HEK293 (cell line): ENCODE measurements at regions not wholly inside any gene's neighbourhood (a gene's known extent, or its start where the extent isn't known, plus 50 kb on each side); places are given as distances from the start of the nearest gene placed in this dataset.

Experiments
- SP2 ChIP-seq: fragments of 450-650 bp; formaldehyde crosslinking; IDR thresholded peaks from 2 replicates; pipeline ENCODE4 v1.5.1; 2016; ENCODE audit warnings: missing biosample characterization, missing genetic modification characterization
- SP7 ChIP-seq: fragments of 450-650 bp; formaldehyde crosslinking; IDR thresholded peaks from 2 replicates; pipeline ENCODE4 v1.5.1; 2016; ENCODE audit warnings: missing biosample characterization, missing genetic modification characterization
- ZNF157 ChIP-seq: fragments of 450-650 bp; formaldehyde crosslinking; IDR thresholded peaks from 2 replicates; pipeline ENCODE4 v1.5.1; 2016; ENCODE audit warnings: missing biosample characterization, missing genetic modification characterization
- ZNF184 ChIP-seq: fragments of 450-650 bp; IDR thresholded peaks from 2 replicates; pipeline ENCODE4 v1.5.1; 2018; ENCODE audit warnings: missing biosample characterization, mild to moderate bottlenecking, missing genetic modification characterization
- ZNF354C ChIP-seq: fragments of 450-650 bp; formaldehyde crosslinking; IDR thresholded peaks from 2 replicates; pipeline ENCODE4 v1.5.1; 2016; ENCODE audit warnings: missing biosample characterization, missing genetic modification characterization, low read depth, borderline replicate concordance
- ZSCAN4 ChIP-seq: fragments of 450-650 bp; formaldehyde crosslinking; IDR thresholded peaks from 2 replicates; pipeline ENCODE4 v1.5.1; 2017; ENCODE audit warnings: missing biosample characterization, missing genetic modification characterization
- TF ChIP-seq, protein P1 (sequence below): fragments of 450-650 bp; formaldehyde crosslinking; IDR thresholded peaks from 2 replicates; pipeline ENCODE4 v1.5.1; 2016; ENCODE audit warnings: missing biosample characterization, missing genetic modification characterization

DNA sequence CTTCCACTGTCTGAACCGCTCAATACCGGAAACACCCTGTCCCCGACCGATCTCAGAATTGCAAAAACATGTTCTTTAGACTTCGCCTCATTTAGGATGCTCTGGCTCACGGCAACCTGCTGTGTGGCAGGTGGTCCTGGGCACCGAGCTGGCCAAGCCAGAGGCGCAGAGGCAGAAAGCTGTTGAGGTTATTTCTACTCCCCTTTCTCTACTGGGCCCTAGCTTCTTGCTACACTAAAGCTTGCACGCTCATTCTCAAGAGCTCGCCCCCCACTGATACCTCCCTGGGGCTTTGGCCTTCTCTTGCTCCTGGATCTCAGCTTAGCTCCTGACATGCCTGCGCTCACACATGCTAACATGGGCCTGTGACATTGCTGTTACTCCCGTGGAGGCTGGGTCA is 417.4 kb downstream of the LPIN1 start:
- TF ChIP-seq ZNF184, result no peak
- no peak for TF ChIP-seq SP2 (tag by site-specific recombination)
- no peak for TF ChIP-seq SP7 (tag by site-specific recombination)
- no peak for TF ChIP-seq ZNF354C (tag by site-specific recombination)
- no peak for TF ChIP-seq ZSCAN4 (tag by site-specific recombination)
- TF ChIP-seq ZNF157 (tag by site-specific recombination), result no peak
- TF ChIP-seq, protein P1, sequence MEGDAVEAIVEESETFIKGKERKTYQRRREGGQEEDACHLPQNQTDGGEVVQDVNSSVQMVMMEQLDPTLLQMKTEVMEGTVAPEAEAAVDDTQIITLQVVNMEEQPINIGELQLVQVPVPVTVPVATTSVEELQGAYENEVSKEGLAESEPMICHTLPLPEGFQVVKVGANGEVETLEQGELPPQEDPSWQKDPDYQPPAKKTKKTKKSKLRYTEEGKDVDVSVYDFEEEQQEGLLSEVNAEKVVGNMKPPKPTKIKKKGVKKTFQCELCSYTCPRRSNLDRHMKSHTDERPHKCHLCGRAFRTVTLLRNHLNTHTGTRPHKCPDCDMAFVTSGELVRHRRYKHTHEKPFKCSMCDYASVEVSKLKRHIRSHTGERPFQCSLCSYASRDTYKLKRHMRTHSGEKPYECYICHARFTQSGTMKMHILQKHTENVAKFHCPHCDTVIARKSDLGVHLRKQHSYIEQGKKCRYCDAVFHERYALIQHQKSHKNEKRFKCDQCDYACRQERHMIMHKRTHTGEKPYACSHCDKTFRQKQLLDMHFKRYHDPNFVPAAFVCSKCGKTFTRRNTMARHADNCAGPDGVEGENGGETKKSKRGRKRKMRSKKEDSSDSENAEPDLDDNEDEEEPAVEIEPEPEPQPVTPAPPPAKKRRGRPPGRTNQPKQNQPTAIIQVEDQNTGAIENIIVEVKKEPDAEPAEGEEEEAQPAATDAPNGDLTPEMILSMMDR, result no peak
